ENCODE measurements at regions not wholly inside any gene's neighbourhood (a gene's known extent, or its start where the extent isn't known, plus 50 kb on each side); places are given as distances from the start of the nearest gene placed in this dataset.

DNA sequence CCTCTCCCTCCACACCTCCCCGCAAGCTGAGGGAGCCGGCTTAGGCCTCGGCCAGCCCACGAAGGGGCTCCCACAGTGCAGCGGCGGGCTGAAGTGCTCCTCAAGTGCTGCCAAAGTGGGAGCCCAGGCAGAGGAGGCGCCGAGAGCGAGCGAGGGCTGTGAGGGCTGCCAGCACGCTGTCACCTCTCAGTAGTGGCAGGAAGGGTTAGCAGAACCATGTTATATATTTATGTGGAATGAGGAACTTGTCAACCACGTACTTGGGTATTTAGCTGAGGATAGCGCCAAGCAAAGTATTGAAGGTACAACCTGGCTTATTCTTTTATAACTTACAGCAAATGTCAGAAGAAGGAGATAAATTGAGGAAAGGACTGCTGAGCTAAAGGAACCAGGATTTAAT is 144.1 kb upstream of the MGAT5 start:
- ATAC-seq (no peak), DNase-seq (no peak)
- H3K36me3 Mint-ChIP-seq (ENCODE audit: insufficient read depth) = no peaks in the 10 kb centered on the region
- H3K9me3 Mint-ChIP-seq = peaks cover 4% of the 10 kb centered on the region
- H3K27me3 Mint-ChIP-seq (ENCODE audit: low read depth) = no peaks in the 10 kb centered on the region
- peaks cover 5% of the 10 kb centered on the region for H3K4me1 Mint-ChIP-seq (ENCODE audit: low read depth)
- no peak overlapping the region for H3K4me3 Mint-ChIP-seq

DNA sequence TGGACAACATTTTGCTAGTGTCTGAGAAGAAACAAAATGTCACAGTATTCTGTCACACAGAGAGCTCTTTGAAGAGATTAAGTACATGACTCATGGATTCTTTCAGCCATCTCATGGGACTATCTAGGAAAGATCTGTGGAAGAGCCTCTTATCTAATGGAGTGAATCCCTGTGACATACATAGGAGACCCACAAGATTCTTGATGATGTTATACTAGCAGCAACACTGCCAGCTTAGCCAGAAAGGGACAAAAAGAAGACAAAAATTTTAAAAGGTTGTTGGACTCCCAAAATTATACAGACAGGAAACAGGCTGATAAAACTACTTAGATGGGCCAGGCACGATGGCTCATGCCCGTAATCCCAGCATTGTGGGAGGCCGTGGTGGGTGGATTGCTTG is 143.3 kb upstream of the MGAT5 start:
- no peaks in the 10 kb centered on the region for H3K36me3 Mint-ChIP-seq (ENCODE audit: insufficient read depth)
- H3K4me1 Mint-ChIP-seq (ENCODE audit: low read depth) = no peaks in the 10 kb centered on the region
- H3K4me3 Mint-ChIP-seq = no peak overlapping the region
- no peaks in the 10 kb centered on the region for H3K27me3 Mint-ChIP-seq (ENCODE audit: low read depth)
- H3K9me3 Mint-ChIP-seq = no peaks in the 10 kb centered on the region
- DNase-seq (no peak), ATAC-seq (no peak)

DNA sequence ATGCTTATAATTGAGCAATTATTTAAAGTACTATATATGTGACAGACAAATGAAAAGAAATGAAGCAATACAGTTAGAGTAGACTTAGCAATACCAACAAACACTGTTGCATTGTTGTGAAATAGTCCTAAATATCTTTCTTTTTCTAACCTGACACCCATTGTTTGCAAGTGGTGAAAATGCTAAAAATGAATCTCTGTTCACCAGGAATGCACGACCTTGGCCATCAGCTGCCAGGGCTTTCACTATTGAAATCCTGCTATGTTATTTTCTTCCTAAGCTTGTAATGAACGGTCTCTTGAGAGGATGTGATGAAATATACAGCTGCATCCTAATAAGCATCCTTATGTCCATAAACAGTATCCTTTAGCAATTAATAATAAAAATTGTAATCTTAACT is 136.2 kb upstream of the MGAT5 start:
- H3K36me3 Mint-ChIP-seq (ENCODE audit: insufficient read depth) = no peaks in the 10 kb centered on the region
- no peak for ATAC-seq
- H3K27me3 Mint-ChIP-seq (ENCODE audit: low read depth) = no peaks in the 10 kb centered on the region
- peaks cover 26% of the 10 kb centered on the region for H3K4me1 Mint-ChIP-seq (ENCODE audit: low read depth)
- DNase-seq = no peak
- no peaks in the 10 kb centered on the region for H3K9me3 Mint-ChIP-seq
- no peak overlapping the region for H3K4me3 Mint-ChIP-seq

DNA sequence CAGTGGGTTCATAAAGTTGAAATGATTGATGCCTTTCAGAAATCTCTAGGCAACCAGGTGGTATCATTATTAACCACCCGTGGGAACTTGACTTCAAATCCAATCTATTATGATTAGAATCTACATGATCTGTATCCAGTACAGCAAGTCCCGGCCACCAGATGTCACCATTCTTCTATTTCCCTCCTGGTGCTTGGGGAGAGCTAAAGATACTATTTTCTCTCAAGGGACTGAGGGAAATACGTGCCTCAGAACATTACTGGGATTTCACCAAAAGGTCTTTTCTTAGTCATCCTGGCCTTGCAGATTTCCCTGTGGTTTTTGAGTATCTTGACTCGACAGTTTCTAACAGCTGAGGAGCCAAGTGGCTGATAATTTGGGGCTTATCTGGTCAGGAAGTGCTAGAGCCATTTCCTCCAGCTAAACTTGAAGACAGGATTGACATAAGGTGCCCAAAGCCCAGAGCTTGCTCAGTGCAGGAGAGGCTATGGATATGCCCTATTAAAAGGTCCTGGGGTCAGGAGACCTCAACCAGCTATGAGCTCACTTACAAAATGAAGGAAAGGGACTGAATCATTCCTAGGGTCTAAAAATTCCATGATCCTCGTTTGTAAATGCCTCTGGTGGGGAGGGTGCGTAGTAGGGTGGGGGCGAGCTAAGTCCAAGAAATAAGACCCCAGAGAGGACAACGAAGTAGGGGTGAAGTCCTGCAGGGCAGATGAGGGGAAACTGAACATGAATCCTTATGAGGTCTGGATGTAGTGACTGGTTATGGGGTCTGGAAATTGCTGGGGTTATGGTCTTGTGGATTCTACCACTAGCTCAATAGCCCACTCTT is 135.4 kb upstream of the MGAT5 start:
- no peaks in the 10 kb centered on the region for H3K27me3 Mint-ChIP-seq (ENCODE audit: low read depth)
- no peaks in the 10 kb centered on the region for H3K9me3 Mint-ChIP-seq
- H3K4me3 Mint-ChIP-seq = peak overlapping the region; percentile 93
- H3K4me1 Mint-ChIP-seq (ENCODE audit: low read depth) = peaks cover 34% of the 10 kb centered on the region
- peak; percentile 32 to 51 for ATAC-seq
- peak; percentile 80 for DNase-seq
- no peaks in the 10 kb centered on the region for H3K36me3 Mint-ChIP-seq (ENCODE audit: insufficient read depth)

DNA sequence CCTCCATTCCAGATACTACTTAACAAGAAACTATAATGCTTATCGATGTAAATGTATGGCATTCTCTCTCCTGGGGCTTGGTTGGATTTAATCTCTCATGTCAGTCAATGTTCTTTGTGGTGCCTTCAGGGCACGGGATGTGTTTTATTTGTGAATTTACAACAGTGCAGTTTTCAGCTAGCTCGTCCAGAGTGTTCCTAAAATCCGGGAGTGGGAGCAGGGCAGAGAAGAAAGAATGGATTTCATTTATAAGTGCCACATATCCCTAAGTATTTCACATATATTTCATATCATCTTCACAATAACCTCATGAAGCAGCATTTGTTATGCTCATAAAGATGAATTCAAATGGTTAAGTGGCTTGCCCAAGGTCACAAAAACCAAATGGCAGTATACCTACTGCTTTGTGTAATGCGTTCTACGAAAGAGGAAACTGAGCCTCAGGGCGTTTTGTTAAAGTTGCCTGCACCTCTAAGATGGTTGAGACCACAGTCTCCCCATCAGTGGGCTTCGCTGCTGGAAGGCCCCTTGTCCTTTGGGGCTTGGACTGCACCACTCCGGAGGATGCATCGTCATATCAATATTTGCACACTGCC is 134.7 kb upstream of the MGAT5 start:
- ATAC-seq = no peak
- DNase-seq = no peak
- H3K36me3 Mint-ChIP-seq (ENCODE audit: insufficient read depth) = no peaks in the 10 kb centered on the region
- H3K9me3 Mint-ChIP-seq = no peaks in the 10 kb centered on the region
- H3K4me3 Mint-ChIP-seq = peak overlapping the region; percentile 93
- H3K4me1 Mint-ChIP-seq (ENCODE audit: low read depth) = peaks cover 41% of the 10 kb centered on the region
- H3K27me3 Mint-ChIP-seq (ENCODE audit: low read depth) = no peaks in the 10 kb centered on the region

DNA sequence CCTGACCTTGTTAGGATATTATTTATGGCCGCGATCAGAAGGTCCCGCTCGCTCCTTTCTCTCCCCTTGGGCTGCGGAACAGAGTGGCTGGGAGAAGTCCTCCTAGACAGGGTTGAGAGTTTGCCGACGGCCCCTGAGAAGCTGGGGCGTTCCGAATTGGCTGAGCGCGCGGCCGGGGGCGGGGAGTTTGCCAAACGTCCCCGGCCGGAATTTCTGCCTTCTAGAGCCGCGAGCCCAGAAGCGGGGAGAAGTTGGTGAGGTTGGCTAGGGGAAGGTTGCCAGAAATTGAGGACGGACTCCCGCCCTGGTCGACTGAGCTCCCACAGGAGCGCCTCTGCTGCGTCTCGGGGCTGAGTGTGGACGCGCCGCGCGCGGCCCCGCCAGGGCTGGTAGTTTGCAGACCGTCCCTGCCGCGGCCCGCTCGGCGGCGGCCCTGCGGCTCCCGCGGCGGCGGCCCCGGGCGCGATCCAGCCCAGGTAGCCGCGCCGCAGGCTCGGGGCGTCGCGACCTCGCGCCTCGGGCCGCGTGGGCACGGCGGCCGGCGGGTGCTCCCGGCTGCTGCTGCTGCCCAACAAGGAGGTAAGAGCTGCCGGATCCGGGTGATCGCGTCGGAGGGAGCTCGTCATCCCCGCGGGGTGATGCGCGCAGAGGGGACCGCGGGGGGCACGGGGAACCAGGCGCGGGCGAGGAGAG is 134.0 kb upstream of the MGAT5 start:
- Mint-ChIP-seq H3K27me3 (ENCODE audit: low read depth) (no peaks in the 10 kb centered on the region), H3K9me3 (no peaks in the 10 kb centered on the region), H3K4me3 (peak overlapping the region; percentile 93), H3K36me3 (ENCODE audit: insufficient read depth) (no peaks in the 10 kb centered on the region), H3K4me1 (ENCODE audit: low read depth) (peaks cover 47% of the 10 kb centered on the region)
- DNase-seq (peak; percentile 74), ATAC-seq (peak; percentile 58 to 59)

DNA sequence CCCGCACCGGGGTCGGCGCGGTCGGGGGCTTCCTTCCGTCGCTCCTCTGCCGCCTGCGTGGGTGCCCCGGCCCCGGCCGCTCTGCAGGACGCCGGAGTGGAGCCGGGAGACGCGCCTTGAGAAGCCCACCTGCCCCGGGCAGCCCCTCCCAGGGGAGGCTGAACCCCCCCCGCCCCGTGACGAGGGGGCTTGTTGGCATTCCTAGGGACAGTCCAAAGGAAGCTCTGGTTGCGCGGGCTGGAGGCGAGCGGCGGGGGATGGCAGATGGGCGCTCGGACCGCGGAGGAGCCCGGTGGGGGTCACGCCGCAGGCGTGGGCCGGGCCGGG is 133.5 kb upstream of the MGAT5 start:
- Mint-ChIP-seq H3K36me3 (ENCODE audit: insufficient read depth) (no peaks in the 10 kb centered on the region), H3K27me3 (ENCODE audit: low read depth) (no peaks in the 10 kb centered on the region), H3K4me3 (peak overlapping the region; percentile 84), H3K4me1 (ENCODE audit: low read depth) (peaks cover 52% of the 10 kb centered on the region), H3K9me3 (no peaks in the 10 kb centered on the region)
- no peak for ATAC-seq
- DNase-seq = peak; percentile 9

DNA sequence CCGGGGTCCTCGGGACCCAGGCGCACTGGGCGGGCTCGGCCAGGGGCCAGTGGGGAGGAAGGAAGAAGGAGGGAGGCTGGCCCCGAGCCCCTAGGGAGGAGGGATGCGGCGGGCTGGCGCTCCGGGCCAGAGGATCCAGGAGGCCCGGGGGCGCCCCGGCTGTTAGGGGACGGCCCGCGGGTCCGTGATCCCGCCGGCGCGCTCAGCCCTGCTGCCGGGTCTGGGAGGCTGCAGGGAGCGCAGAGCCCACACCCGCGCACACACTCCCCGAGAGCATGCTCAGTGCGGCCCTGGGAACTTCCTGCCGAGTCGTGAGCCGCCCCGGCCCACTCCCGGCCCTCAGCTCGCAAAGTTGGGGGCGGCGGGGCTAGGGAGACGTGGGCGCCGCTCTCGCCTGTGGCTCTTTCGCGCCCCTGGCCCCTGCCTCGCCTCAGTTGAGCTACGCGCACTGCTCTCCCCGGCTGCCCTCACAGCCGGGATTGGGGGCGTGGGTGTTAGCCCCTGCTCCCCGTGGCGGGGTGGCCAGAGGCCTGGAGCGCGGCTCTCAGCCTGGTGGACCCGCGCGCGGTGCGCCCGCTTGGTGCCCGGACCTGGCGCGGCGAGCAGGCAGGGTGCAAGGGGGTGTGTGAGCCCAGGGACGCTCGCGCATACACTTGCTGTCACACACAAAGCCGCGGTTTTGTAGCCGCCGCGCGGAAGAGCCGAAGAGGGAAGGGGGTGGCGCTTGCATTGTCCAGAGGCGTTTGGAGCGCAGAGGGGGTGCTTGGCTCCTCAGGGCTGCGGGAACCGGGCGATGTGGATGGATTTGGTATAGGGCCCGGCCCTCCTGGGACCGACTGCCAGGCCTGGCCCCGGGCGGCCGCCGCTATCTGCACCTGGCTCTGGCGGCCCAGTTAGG is 132.9 kb upstream of the MGAT5 start:
- no peaks in the 10 kb centered on the region for H3K36me3 Mint-ChIP-seq (ENCODE audit: insufficient read depth)
- no peaks in the 10 kb centered on the region for H3K9me3 Mint-ChIP-seq
- peak overlapping the region; percentile 84 for H3K4me3 Mint-ChIP-seq
- peak; percentile 71 to 74 for ATAC-seq
- H3K27me3 Mint-ChIP-seq (ENCODE audit: low read depth) = no peaks in the 10 kb centered on the region
- DNase-seq = peak; percentile 59
- H3K4me1 Mint-ChIP-seq (ENCODE audit: low read depth) = peaks cover 58% of the 10 kb centered on the region

DNA sequence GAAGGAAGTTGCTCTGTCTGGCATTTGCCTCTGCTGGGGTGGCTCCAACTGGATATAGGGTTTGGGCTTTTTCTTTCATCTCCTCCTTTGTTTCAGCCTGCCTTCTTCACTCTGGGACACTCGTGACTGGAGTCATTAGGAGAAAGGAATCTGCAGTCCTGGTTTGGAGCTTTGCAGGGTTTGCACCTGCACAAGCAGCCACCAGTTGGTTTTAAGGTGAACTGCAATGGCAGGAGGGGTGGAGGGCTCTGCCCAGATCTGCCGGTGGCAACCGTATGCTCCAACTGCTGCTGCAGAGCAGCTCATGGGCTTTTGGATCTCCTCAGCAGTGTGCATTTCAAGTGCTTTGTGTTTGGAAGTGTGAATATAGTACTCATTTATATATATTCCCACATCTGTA is 131.3 kb upstream of the MGAT5 start:
- ATAC-seq (no peak), DNase-seq (no peak)
- no peaks in the 10 kb centered on the region for H3K36me3 Mint-ChIP-seq (ENCODE audit: insufficient read depth)
- peak overlapping the region; percentile 84 for H3K4me3 Mint-ChIP-seq
- H3K9me3 Mint-ChIP-seq = no peaks in the 10 kb centered on the region
- no peaks in the 10 kb centered on the region for H3K27me3 Mint-ChIP-seq (ENCODE audit: low read depth)
- peaks cover 74% of the 10 kb centered on the region for H3K4me1 Mint-ChIP-seq (ENCODE audit: low read depth)

DNA sequence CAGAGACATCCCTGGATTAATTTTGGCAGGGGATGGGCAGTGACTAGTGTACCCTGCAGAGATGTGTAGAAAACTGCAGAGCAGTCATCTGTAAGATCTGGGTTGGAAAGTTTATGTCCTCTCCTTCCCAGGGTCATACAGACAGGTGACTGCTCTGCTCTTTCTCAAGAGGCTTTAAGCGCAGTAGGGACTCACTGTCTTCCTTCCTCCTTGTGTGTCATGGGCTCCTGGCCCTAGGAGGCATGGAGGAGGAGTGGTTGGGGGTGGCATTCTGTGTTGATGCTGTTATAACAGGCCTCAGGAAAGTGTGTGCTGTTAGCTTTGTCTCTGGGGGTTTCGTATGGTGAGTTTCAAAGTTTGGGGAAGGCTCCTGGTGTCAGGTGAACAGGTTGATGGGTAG is 130.5 kb upstream of the MGAT5 start:
- Mint-ChIP-seq H3K9me3 (no peaks in the 10 kb centered on the region), H3K27me3 (ENCODE audit: low read depth) (no peaks in the 10 kb centered on the region), H3K4me1 (ENCODE audit: low read depth) (peaks cover 81% of the 10 kb centered on the region), H3K36me3 (ENCODE audit: insufficient read depth) (no peaks in the 10 kb centered on the region), H3K4me3 (peak overlapping the region; percentile 84)
- ATAC-seq (no peak), DNase-seq (no peak)

DNA sequence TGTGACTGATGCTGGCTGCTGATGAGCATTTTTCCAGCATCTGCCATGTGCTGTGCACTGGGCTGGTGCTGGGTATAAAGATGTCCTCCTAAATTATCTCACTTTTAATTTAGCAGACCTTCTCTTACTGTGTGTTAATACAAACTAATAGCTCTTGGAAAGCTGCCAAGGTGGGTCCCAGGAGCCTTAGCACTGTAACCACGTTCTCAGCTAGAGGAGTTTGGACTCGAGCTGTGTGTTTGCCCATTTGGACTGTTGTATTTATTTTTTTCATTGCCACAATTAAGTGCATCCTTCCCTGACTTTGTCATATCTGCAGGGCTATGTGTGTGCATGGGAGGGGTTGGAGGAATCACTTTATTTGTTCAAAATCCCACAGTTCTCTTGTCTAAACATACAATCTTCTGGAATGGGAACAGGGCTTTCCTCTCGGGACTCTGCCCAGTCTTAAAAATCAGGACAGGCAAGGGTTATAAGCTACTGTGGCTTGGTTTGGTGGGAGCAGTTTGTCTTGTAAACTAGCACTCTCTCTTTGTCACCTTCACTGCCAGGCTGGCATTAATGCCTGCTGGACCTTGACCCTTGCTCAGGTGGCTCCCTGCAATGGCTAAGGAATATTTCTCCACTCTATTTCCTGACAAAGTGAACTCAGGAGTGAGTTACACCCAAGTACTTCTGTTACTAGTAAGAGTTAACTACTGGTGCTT is 129.7 kb upstream of the MGAT5 start:
- H3K4me3 Mint-ChIP-seq = no peak overlapping the region
- H3K9me3 Mint-ChIP-seq = no peaks in the 10 kb centered on the region
- peaks cover 4% of the 10 kb centered on the region for H3K36me3 Mint-ChIP-seq (ENCODE audit: insufficient read depth)
- DNase-seq (no peak), ATAC-seq (no peak)
- H3K27me3 Mint-ChIP-seq (ENCODE audit: low read depth) = no peaks in the 10 kb centered on the region
- peaks cover 81% of the 10 kb centered on the region for H3K4me1 Mint-ChIP-seq (ENCODE audit: low read depth)

DNA sequence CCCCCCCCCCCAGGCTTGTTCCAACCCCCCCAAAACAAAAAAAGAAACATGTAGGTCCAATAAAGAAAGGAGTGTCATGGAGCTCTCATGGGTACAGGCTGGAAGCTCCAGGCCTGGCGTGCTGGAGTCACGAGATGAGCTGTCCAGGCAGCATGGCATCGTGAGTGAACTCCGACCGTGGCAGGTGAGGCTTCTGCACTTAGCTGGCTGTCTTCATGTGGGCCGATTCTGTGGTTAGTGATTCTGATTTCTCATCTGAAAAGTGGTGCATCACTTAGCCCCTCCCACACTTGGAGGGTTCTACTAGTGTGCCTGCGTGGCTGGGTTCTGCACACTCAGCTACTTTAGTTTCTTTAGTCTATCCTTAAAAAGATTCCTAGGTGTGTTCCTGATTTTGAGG is 126.4 kb upstream of the MGAT5 start:
- ATAC-seq = peak; percentile 87 to 93
- no peaks in the 10 kb centered on the region for H3K9me3 Mint-ChIP-seq
- DNase-seq = peak; percentile 60
- peaks cover 18% of the 10 kb centered on the region for H3K36me3 Mint-ChIP-seq (ENCODE audit: insufficient read depth)
- H3K4me1 Mint-ChIP-seq (ENCODE audit: low read depth) = peaks cover 86% of the 10 kb centered on the region
- no peaks in the 10 kb centered on the region for H3K27me3 Mint-ChIP-seq (ENCODE audit: low read depth)
- peak overlapping the region; percentile 49 for H3K4me3 Mint-ChIP-seq

DNA sequence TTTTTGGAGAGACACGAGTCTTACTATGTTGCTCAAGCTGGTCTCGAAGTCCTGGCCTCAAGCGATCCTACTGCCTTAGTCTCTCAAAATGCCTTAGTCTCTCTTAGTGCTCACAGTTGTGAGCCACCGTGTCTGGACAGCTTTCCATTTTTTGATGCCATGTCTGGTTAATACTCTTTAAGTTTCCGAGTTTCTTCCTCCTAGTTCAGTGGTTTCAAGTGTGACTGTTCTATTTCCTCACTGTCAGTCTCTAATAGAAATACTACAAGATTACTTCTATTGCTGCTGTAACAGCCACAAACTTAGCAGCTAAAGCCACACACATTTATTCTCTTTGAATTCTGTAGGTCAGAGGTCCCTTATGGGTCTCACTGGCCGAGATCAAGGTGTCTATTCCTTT is 125.1 kb upstream of the MGAT5 start:
- Mint-ChIP-seq H3K9me3 (no peaks in the 10 kb centered on the region), H3K4me1 (ENCODE audit: low read depth) (peaks cover 86% of the 10 kb centered on the region), H3K27me3 (ENCODE audit: low read depth) (no peaks in the 10 kb centered on the region), H3K4me3 (peak overlapping the region; percentile 20), H3K36me3 (ENCODE audit: insufficient read depth) (peaks cover 19% of the 10 kb centered on the region)
- no peak for ATAC-seq
- DNase-seq = no peak

Measured in activated T-cell treated with anti-CD3 and anti-CD28 coated beads, Interleukin-2, amount 50 U/mL, for 4 hours (primary cell).